GM18951 (cell line): ENCODE measurements at regions not wholly inside any gene's neighbourhood (a gene's known extent, or its start where the extent isn't known, plus 50 kb on each side); places are given as distances from the start of the nearest gene placed in this dataset.
"Not testable (repeated sequence)": the region's sequence is repeated elsewhere in the genome, so short reads cannot be mapped to it uniquely, and the experiment has no call there.

ENCODE experiments used
- POLR2A ChIP-seq: IDR thresholded peaks from 4 replicates; pipeline ENCODE4 v1.6.1; 2011; ENCODE audit warnings: mild to moderate bottlenecking; ENCODE audit not compliant: insufficient read length, insufficient read depth; ENCODE audit errors: extremely low read depth
- in situ Hi-C: fragments of 300-500 bp; cut with MboI; formaldehyde crosslinking; loops from one replicate; pipeline ENCODE4 v1.12.0; 2022; ENCODE audit warnings: low sequenced_read_pairs, mixed read lengths, inconsistent platforms; ENCODE audit not compliant: unreplicated experiment

DNA sequence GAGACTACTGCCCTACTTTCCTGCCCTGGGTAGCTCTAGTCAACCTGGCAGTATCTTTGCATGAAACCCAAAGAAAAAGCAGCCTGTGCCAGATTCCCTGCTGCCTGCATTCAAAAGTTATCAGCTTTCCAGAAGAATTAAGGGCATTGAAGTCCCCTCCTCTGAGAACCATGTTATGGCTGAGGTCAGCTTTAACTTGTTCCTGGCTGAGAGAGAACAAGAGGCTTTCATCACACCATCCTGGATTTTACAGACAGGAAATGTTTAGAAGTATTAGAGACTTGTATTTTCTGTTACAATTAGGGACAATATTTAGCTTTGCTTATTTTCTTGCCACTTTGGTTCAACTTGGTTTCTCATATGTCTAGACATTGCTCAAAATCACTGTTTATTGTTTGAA is 238.8 kb downstream of the ARL4A start:
- TF ChIP-seq POLR2A = no peak
- in situ Hi-C loops = no loop called here

DNA sequence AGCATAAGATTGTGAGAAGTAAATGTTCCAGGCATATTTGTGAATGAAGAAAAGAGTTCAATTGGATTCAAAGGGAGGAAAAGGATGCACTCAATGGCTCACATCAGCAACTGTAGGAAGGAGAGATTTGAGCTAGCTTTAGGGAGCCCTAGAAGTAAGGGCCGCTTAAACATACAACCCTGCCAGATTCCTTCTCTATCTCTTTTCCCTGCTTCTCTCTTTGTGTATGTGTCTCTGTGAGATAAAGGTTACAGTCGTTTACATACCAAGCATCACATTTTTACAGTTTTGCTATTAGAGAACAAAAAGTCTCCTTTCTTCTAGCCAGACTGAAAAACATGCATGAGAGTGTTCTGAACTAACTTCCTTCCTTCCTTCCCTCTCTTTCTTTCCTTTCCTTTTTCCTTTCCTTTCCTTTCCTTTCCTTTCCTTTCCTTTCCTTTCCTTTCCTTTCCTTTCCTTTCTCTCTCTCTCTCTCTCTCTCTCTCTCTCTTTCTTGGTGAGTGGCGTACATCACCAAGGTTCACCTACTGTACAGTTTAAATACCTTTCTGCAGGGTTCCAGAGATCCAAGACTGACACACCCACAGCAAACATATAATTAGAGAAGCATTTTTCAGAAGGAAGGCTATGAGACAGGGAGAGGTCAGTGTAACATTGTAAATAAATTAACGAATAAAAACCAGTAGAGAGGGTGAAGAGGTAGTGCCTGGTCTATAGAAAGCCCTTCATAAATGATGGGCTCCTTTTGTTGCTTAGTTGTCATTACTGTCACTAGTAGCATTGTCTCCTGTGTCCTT is 240.4 kb downstream of the ARL4A start:
- no peak for TF ChIP-seq POLR2A
- in situ Hi-C loops = no loop called here

- in situ Hi-C loops = no loop called here
These were observed 242.2 kb downstream of the ARL4A start for GRCh38 chr7:12929476-12930140.

GRCh38 chr7:12930534-12930933 is 243.1 kb downstream of the ARL4A start:
- in situ Hi-C loops = no loop called here
- no peak for TF ChIP-seq POLR2A

More at GRCh38 chr7:12929476-12930140, 242.2 kb downstream of the ARL4A start:
- no peak for TF ChIP-seq POLR2A

DNA sequence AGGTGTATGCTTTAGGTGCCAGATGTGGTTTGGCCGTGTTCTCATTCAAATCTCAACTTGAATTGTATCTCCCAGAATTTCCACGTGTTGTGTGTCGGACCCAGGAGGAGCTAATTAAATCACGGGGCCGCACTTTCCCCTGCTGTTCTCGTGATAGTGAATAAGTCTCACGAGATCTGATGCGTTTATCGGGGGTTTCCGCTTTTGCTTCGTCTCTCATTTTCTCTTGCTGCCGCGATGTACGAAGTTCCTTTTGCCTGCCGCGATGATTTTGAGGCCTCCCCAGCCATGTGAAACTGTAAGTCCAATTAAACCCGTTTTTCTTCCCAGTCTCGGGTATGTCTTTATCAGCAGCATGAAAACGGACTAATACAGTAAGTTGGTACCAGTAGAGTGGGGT is 244.0 kb downstream of the ARL4A start:
- in situ Hi-C loops = not testable (repeated sequence)

DNA sequence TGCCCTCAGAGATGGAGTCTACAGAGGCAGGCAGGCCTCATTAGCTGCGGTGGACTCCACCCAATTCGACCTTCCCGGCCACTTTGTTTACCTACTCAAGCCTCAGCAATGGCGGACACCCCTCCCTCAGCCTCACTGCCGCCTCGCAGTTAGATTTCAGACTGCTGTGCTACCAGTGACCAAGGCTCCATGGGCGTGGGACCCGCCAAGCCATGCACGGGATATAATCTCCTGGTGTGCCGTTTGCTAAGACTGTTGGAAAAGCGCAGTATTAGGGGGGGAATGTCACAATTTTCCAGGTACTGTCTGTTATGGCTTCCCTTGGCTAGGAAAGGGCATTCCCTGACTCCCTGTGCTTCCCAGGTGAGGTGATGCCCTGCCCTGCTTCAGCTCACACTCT is 252.3 kb downstream of the ARL4A start:
- TF ChIP-seq POLR2A = no peak
- in situ Hi-C loops = no loop called here

GRCh38 chr7:12941512-12941911 is 254.1 kb downstream of the ARL4A start:
- TF ChIP-seq POLR2A = no peak
- in situ Hi-C loops = no loop called here

- in situ Hi-C loops = no loop called here
- TF ChIP-seq POLR2A = no peak
These were observed 255.2 kb downstream of the ARL4A start for GRCh38 chr7:12942609-12943008.

- in situ Hi-C loops = no loop called here
- no peak for TF ChIP-seq POLR2A
These were observed 256.3 kb downstream of the ARL4A start for GRCh38 chr7:12943781-12944180.

DNA sequence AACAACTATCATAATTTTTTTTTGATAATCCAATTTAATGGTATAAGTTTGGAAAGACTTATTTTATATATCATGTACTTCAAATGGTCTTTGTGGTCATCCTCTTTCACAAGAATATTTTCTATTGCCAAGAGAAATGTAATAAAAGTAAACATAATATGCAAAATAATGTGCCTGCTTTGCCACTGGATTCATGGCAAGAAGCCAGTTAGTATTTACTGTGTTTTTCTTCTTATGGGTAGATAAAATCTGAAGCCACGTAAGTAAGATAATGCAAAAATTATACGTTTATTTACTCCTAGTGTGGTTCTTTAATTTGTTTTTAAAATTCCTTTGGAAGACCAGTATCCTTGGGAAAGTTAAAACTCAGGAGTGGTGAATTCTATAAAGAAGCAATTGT is 258.5 kb downstream of the ARL4A start:
- no peak for TF ChIP-seq POLR2A
- in situ Hi-C loops = no loop called here

- in situ Hi-C loops = no loop called here
- TF ChIP-seq POLR2A = no peak
These were observed 260.0 kb downstream of the ARL4A start for GRCh38 chr7:12947465-12947864.

DNA sequence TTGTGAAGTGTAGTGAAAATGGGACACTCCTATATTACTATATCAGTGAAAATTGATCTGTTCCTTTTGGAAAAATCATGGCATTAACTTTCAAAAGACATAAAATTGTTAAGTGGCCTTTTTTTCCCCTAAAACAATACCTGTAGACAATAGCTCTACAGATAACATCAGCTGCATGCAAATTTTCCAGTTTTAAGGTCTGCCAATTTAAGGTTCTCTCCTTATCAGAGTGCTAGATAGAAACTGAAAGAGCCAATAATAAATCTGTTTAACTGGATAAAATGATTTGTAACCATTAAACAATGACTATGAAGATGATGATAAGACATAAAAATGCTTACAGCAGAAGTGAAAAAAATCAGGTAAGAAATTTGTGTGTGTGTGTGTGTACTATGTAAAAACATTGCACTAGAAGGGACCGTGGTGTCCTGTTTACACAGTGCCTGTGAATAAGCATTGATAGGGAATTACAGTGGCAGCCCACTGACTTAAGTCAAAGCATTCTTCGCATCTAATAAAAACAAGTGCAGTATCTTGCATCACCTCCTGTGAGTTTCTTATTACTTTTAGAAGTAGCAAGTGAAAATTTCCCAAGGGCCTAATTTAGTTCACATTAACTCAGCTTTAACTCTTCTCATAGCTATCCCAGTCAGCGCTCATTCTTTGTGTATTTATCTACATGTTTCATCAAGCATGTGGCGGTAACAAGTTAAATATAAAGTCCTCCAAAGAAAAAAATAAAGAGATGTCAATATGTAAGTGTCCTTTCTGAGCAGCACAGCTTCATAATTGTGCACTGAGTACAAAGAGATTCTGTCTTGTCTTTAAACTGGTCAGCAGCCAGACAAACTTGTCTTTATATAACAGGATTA is 261.9 kb downstream of the ARL4A start:
- no peak for TF ChIP-seq POLR2A
- in situ Hi-C loops = no loop called here

DNA sequence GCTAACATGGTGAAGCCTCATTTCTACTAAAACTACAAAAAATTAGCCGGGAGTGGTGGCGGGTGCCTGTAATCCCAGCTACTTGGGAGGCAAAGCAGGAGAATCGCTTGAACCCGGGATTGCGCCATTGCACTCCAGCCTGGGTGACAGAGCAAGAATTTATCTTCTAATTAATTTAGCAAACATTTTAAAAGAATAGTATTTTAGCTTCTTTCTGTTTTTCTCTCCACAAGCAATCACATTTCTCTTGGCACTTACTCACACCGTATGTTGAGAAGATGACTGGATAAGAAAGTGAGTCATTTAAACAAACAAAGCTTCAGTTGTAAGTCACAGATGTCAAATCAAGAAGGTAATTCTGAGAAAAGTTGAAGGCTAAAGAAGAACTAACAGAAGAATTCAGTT is 264.0 kb downstream of the ARL4A start:
- in situ Hi-C loops = no loop called here
- no peak for TF ChIP-seq POLR2A

- in situ Hi-C loops = no loop called here
- no peak for TF ChIP-seq POLR2A
These were observed 267.1 kb downstream of the ARL4A start for GRCh38 chr7:12954380-12955033.
